ENCODE measurements at regions not wholly inside any gene's neighbourhood (a gene's known extent, or its start where the extent isn't known, plus 50 kb on each side); places are given as distances from the start of the nearest gene placed in this dataset.

DNA sequence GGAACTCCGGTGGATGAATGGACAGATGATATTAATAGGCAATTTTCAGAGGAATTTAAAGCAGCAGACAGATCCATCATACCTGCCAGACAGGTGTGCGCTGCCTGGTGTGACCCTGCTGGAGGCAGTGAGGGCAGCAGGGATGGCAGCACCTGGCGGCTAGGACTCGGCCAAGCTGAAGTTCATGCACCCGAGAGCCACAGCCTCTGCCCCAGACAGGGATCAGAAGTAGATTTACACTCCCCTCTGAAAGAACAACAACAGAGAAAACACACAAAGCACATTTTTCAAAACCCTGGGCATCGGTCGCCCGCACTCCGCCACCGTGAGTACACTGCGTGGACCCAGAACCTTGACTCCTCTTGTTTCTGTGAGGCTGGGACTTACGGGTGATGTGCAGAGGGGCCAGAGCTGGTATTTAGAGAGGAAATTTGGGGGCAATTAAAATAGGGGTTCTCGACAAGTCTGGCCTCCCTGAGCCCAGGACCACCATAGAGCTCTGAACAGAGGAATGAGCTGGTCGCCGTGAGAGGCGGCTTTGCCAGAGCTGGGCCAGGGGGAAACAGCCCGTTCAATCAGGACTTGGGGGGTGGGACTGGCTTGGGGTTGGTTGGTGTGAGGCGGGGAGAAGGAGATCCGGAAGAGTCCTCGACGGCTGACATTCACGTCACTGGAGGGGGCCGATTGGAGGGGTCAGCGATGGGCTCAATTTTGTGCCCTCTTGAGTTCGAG is 101.0 kb downstream of the METRNL start:
- Histone ChIP-seq H3K4me1 (peaks cover 24% of the 10 kb centered on the region), H3K27ac (no peak overlapping the region), H3K4me3 (no peak overlapping the region), H3K27me3 (no peaks in the 10 kb centered on the region), H3K9me3 (no peaks in the 10 kb centered on the region), H3K36me3 (no peaks in the 10 kb centered on the region)
- DNase-seq (ENCODE audit: extremely low spot score in 2 of 2): peak; percentile 79 to 93
- TF ChIP-seq POLR2A (IDR thresholded peaks at IDR 0.05) (no peak), POLR2AphosphoS5 (IDR thresholded peaks at IDR 0.05; ENCODE audit: insufficient read depth in 1 of 2, low read depth in 1 of 2) (no peak), CTCF (IDR thresholded peaks at IDR 0.05) (no peak)
- intact Hi-C loops (cut with DNase I): no loop called here

DNA sequence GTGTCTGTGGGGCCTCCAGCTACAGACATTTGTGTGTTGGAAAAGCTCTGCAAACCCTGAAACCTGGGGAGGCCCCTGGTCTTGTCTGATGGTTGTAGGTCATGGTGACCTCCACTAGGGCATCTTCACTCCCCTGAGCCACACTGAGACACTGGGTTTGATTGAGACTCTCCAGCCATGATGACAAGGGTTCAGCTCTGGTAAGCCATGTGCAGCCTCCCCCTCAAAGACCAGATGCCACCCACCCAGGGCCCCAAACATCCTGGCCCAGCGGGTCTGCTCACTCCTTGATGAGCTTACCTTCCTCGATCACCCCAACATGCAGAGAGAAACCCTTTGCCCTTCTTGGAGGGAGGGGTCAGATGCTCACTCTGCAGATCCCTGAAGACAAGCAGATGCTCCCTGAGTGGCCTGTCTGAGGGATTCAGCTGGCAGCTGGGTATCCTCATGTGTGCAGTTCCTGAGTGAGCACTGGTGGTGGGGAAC is 101.6 kb downstream of the METRNL start:
- TF ChIP-seq POLR2A (IDR thresholded peaks at IDR 0.05): no peak
- TF ChIP-seq CTCF (IDR thresholded peaks at IDR 0.05): no peak
- no peak for TF ChIP-seq POLR2AphosphoS5 (IDR thresholded peaks at IDR 0.05; ENCODE audit: insufficient read depth in 1 of 2, low read depth in 1 of 2)
- H3K27ac ChIP-seq: no peak overlapping the region
- no peaks in the 10 kb centered on the region for H3K9me3 ChIP-seq
- intact Hi-C loops (cut with DNase I): no loop called here
- no peaks in the 10 kb centered on the region for H3K36me3 ChIP-seq
- H3K27me3 ChIP-seq: no peaks in the 10 kb centered on the region
- DNase-seq (ENCODE audit: extremely low spot score in 2 of 2): peak; percentile 74
- H3K4me1 ChIP-seq: peaks cover 20% of the 10 kb centered on the region
- no peak overlapping the region for H3K4me3 ChIP-seq

DNA sequence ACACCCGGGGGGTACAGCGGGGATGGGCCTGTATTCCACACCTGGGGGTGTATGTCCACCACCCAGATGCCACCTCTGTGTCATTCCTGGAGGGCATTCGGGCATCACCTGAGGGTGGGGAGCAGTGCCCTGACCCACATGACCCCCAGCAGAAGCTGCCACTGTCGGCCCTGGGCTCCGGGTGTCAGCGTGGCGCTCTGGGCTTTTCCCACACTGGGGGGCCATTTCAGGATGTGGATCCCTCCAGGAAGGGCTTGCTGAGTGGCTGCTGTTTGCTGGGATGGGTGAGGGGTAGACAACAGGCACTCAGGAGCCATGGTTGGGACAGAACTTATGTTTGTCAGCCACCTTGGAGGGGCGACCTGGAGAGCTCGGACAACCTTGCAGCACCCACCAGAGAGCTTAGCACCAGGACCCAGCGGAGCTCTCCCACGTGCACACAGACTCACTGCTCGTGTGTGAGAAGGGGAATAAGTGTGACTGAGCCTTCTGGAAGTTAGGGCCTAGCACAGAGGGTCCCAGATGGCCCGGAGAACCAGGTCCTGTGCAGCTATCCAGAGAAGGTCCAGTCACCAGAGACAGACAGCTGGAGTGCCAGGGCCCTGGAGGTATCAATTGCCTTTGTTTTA is 102.7 kb downstream of the METRNL start:
- peak in 1 of 2 donors; percentile 72 for DNase-seq (ENCODE audit: extremely low spot score in 2 of 2)
- TF ChIP-seq POLR2AphosphoS5 (IDR thresholded peaks at IDR 0.05; ENCODE audit: insufficient read depth in 1 of 2, low read depth in 1 of 2): no peak
- TF ChIP-seq CTCF (IDR thresholded peaks at IDR 0.05): no peak
- no peak for TF ChIP-seq POLR2A (IDR thresholded peaks at IDR 0.05)
- peaks cover 24% of the 10 kb centered on the region for H3K4me1 ChIP-seq
- H3K27me3 ChIP-seq: no peaks in the 10 kb centered on the region
- H3K4me3 ChIP-seq: no peak overlapping the region
- peak overlapping the region; percentile 56 for H3K27ac ChIP-seq
- intact Hi-C loops (cut with DNase I): no loop called here
- no peaks in the 10 kb centered on the region for H3K9me3 ChIP-seq
- H3K36me3 ChIP-seq: no peaks in the 10 kb centered on the region

DNA sequence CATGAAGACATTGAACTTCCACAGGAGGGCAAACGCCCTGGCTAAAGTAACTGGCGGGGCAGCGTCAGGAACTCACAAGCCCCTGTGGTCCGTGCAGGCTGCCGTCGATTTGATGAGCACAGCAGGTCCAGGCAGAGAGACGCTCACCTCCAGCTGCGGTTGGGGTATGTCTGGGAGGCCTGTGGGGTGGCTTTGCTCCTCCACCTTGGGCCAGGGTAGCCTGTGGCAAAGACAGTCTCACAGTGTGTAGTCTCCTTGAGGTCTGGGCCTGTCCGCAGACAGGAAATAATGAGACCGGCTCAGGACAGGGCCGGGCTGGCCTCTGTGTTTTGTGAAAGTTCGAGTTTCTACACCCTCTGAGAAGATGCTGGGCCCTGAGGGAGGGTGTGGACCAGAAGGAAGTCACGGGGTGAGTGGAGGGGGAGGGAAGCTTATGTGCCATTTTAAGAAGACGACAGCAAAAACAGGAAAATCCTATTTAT is 103.3 kb downstream of the METRNL start:
- Histone ChIP-seq H3K27ac (peak overlapping the region; percentile 56), H3K4me1 (peaks cover 24% of the 10 kb centered on the region), H3K36me3 (no peaks in the 10 kb centered on the region), H3K9me3 (no peaks in the 10 kb centered on the region), H3K4me3 (no peak overlapping the region), H3K27me3 (no peaks in the 10 kb centered on the region)
- peak in 1 of 2 donors; percentile 83 for DNase-seq (ENCODE audit: extremely low spot score in 2 of 2)
- intact Hi-C loops (cut with DNase I): no loop called here
- TF ChIP-seq POLR2AphosphoS5 (IDR thresholded peaks at IDR 0.05; ENCODE audit: insufficient read depth in 1 of 2, low read depth in 1 of 2): no peak
- TF ChIP-seq POLR2A (IDR thresholded peaks at IDR 0.05): no peak
- no peak for TF ChIP-seq CTCF (IDR thresholded peaks at IDR 0.05)

Data from vagina (tissue), 2 donors.